H1 (cell line): ENCODE measurements at regions not wholly inside any gene's neighbourhood (a gene's known extent, or its start where the extent isn't known, plus 50 kb on each side); places are given as distances from the start of the nearest gene placed in this dataset.

Experiments
- NANOG ChIP-seq: IDR thresholded peaks from 2 replicates; pipeline ENCODE4 v1.6.1; 2011; ENCODE audit warnings: low read length, low read depth, mild to moderate bottlenecking, inconsistent platforms; ENCODE audit not compliant: insufficient read depth, poor library complexity, severe bottlenecking
- TAF7 ChIP-seq: optimal IDR thresholded peaks from 2 replicates; pipeline ENCODE3; 2011; ENCODE audit warnings: low read depth, mild to moderate bottlenecking, inconsistent platforms, low read length, moderate library complexity, borderline replicate concordance
- TF ChIP-seq, protein P1 (sequence below): fragments of 300-600 bp; sonication (generic); IDR thresholded peaks from 2 replicates; pipeline ENCODE4 v1.7.1; 2012; ENCODE audit warnings: low read length, moderate library complexity, mild to moderate bottlenecking, inconsistent platforms; ENCODE audit not compliant: insufficient replicate concordance

DNA sequence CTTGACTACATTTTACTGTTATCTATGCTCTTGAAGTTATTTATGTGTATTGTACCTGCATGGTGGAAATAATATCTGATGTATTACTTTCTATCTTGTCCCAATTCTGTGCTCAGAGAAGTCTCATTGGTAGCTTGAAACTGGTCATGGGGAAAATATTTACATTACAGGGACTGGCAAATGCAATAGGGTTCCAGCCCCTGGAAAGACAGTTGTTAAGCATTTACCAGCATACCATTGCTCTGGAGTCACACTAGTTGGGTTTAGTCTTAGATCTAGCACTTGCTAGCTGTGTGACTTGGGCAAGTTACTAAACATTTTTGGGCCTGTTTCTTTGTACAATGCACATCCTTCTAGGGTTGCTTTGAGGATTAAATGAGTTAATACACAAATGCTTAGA, 86.3 kb upstream of the NRXN3 start (continued):
- TF ChIP-seq, protein P1, sequence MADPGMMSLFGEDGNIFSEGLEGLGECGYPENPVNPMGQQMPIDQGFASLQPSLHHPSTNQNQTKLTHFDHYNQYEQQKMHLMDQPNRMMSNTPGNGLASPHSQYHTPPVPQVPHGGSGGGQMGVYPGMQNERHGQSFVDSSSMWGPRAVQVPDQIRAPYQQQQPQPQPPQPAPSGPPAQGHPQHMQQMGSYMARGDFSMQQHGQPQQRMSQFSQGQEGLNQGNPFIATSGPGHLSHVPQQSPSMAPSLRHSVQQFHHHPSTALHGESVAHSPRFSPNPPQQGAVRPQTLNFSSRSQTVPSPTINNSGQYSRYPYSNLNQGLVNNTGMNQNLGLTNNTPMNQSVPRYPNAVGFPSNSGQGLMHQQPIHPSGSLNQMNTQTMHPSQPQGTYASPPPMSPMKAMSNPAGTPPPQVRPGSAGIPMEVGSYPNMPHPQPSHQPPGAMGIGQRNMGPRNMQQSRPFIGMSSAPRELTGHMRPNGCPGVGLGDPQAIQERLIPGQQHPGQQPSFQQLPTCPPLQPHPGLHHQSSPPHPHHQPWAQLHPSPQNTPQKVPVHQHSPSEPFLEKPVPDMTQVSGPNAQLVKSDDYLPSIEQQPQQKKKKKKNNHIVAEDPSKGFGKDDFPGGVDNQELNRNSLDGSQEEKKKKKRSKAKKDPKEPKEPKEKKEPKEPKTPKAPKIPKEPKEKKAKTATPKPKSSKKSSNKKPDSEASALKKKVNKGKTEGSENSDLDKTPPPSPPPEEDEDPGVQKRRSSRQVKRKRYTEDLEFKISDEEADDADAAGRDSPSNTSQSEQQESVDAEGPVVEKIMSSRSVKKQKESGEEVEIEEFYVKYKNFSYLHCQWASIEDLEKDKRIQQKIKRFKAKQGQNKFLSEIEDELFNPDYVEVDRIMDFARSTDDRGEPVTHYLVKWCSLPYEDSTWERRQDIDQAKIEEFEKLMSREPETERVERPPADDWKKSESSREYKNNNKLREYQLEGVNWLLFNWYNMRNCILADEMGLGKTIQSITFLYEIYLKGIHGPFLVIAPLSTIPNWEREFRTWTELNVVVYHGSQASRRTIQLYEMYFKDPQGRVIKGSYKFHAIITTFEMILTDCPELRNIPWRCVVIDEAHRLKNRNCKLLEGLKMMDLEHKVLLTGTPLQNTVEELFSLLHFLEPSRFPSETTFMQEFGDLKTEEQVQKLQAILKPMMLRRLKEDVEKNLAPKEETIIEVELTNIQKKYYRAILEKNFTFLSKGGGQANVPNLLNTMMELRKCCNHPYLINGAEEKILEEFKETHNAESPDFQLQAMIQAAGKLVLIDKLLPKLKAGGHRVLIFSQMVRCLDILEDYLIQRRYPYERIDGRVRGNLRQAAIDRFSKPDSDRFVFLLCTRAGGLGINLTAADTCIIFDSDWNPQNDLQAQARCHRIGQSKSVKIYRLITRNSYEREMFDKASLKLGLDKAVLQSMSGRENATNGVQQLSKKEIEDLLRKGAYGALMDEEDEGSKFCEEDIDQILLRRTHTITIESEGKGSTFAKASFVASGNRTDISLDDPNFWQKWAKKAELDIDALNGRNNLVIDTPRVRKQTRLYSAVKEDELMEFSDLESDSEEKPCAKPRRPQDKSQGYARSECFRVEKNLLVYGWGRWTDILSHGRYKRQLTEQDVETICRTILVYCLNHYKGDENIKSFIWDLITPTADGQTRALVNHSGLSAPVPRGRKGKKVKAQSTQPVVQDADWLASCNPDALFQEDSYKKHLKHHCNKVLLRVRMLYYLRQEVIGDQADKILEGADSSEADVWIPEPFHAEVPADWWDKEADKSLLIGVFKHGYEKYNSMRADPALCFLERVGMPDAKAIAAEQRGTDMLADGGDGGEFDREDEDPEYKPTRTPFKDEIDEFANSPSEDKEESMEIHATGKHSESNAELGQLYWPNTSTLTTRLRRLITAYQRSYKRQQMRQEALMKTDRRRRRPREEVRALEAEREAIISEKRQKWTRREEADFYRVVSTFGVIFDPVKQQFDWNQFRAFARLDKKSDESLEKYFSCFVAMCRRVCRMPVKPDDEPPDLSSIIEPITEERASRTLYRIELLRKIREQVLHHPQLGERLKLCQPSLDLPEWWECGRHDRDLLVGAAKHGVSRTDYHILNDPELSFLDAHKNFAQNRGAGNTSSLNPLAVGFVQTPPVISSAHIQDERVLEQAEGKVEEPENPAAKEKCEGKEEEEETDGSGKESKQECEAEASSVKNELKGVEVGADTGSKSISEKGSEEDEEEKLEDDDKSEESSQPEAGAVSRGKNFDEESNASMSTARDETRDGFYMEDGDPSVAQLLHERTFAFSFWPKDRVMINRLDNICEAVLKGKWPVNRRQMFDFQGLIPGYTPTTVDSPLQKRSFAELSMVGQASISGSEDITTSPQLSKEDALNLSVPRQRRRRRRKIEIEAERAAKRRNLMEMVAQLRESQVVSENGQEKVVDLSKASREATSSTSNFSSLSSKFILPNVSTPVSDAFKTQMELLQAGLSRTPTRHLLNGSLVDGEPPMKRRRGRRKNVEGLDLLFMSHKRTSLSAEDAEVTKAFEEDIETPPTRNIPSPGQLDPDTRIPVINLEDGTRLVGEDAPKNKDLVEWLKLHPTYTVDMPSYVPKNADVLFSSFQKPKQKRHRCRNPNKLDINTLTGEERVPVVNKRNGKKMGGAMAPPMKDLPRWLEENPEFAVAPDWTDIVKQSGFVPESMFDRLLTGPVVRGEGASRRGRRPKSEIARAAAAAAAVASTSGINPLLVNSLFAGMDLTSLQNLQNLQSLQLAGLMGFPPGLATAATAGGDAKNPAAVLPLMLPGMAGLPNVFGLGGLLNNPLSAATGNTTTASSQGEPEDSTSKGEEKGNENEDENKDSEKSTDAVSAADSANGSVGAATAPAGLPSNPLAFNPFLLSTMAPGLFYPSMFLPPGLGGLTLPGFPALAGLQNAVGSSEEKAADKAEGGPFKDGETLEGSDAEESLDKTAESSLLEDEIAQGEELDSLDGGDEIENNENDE = no peak
- TF ChIP-seq NANOG (no peak), TAF7 (no peak)
